Rectal smooth muscle tissue (tissue), 1 donor: ENCODE measurements at regions not wholly inside any gene's neighbourhood (a gene's known extent, or its start where the extent isn't known, plus 50 kb on each side); places are given as distances from the start of the nearest gene placed in this dataset.
A peak's percentile ranks its signal among the peaks of the same experiment; 100 is the strongest.

ENCODE experiments used
- H3K27ac ChIP-seq: one replicate; pipeline ENCODE4 v1.7.0; 2013; ENCODE audit warnings: low read depth, low read length, inconsistent platforms
- H3K27me3 ChIP-seq: one replicate; pipeline ENCODE4 v1.7.0; 2013; ENCODE audit warnings: low read length; ENCODE audit not compliant: control insufficient read depth, insufficient read depth
- H3K36me3 ChIP-seq: one replicate; pipeline ENCODE4 v1.7.0; 2013; ENCODE audit warnings: low read length; ENCODE audit not compliant: control insufficient read depth, insufficient read depth
- H3K4me1 ChIP-seq: one replicate; pipeline ENCODE4 v1.7.0; 2013; ENCODE audit warnings: low read length; ENCODE audit not compliant: control insufficient read depth, insufficient read depth
- H3K4me3 ChIP-seq: one replicate; pipeline ENCODE4 v1.7.0; 2013; ENCODE audit warnings: low read length
- H3K9ac ChIP-seq: one replicate; pipeline ENCODE4 v1.7.0; 2013; ENCODE audit warnings: low read length

DNA sequence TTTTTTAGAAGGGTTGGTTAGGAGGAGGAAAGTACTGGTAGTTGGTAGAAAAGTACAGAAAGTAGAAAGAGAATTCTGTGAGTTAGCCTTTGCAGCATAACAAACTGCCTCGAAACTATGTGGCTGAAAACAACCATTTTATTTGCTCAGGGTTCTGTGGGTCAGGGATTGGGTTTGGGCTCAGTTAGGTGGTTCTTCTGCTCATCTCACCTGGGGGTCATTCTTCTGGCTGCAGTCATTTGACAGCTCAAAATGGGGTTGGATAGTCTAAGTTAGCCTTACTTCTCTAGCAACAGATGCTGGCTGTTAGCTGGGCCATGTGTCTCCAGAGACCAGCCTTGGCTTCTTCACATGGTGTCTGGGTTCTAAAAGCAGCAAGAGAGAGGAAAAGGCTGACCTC, 119.4 kb downstream of the SMIM20 start:
- Histone ChIP-seq H3K36me3 (peaks cover 3% of the 10 kb centered on the region), H3K4me1 (peaks cover 6% of the 10 kb centered on the region), H3K9ac (no peak overlapping the region), H3K27me3 (no peaks in the 10 kb centered on the region), H3K4me3 (no peak overlapping the region), H3K27ac (peak overlapping the region; percentile 55)

DNA sequence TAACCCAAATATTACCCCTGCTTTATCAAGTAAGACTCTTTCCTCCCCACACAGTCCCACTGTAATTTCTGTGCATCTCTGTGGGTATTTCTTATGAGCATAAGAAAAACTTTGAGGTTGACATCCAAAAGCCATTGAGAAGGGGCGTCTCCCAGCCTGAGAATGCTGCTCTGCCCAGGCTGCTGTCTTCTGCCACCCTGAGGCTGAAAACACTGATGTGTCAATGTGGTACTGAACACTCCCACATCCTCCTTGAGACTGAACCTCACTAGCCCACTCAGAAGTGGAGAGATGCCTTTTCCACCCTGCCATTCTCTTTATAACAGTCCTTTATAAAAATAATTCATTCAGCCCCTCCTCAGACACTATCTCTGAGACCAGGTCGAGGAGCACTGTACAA, 120.8 kb downstream of the SMIM20 start:
- Histone ChIP-seq H3K9ac (no peak overlapping the region), H3K27me3 (no peaks in the 10 kb centered on the region), H3K4me3 (no peak overlapping the region), H3K4me1 (peaks cover 3% of the 10 kb centered on the region), H3K27ac (no peak overlapping the region), H3K36me3 (peaks cover 3% of the 10 kb centered on the region)

DNA sequence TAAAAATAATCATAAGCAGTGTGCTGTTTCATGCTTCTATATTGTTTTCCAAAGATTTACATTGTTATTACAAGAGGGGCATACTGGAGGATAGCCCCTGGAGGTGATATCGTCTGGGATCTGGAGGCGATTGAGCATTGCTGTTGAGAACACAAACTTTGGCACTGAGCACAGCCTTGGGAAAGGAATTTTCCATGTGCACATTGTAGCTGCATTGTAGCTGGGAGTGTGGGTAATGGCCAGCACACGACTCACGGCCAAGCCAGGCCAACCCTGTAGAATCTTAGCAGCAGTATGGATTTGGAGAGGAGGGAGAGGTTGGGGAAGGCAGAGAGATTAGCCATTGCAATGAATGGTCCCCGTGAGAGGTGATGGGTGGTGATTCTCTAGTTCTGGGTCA, 121.9 kb downstream of the SMIM20 start:
- Histone ChIP-seq H3K4me3 (no peak overlapping the region), H3K36me3 (no peaks in the 10 kb centered on the region), H3K4me1 (peaks cover 3% of the 10 kb centered on the region), H3K9ac (no peak overlapping the region), H3K27ac (no peak overlapping the region), H3K27me3 (no peaks in the 10 kb centered on the region)

DNA sequence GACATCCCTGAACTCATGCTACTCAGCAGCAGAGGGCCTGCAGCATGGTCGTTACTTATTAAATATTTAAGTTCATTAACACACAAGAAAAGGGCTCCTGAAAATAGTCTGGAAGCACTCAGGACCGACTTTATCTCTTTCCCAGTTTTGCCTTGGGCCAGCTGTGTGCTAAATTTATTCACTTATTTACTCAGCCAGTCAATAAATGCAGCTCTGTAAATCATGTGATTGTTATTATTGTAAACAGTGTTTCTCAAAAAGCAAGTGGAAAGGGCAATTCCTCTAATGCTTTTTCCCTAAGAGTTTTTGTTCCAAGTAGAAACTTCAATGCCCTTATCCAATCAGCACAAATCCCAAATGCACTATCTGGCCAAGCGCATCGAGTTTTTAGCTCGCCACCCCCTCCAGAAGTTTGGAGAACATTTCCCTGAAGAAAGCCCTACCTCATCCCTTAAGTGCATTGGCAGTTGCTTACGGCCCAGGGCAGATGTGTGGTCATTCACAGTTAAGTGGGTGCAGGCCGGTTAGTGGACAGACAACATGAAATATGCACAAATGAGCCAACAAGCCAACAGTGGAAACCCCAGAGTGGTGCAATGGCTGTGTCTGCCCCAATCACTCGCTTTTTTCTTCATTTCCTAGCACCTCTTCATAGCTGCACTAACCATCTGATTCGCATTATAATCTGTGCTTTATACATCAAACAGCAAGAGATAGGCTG, 125.8 kb downstream of the SMIM20 start:
- Histone ChIP-seq H3K4me1 (no peaks in the 10 kb centered on the region), H3K27me3 (no peaks in the 10 kb centered on the region), H3K36me3 (no peaks in the 10 kb centered on the region), H3K4me3 (no peak overlapping the region), H3K27ac (no peak overlapping the region), H3K9ac (no peak overlapping the region)

DNA sequence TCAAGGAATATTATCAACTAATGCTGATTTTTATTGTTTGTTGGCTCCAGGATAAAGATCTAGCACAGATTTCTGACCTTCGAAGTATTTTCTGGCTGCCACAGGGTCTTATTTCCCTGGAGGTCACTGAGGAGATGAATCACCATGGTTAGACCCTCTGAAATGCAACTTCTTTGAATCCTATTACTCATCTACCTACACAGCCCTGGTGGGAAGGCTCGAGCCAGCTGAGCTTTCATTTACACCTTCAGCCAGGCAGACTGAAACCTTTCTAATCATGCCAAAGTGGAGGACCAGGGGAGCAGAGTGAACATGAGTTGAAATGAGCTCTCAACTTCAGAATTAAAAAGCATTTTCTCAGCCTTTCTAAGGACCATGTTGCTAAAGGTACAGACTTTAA, 130.5 kb downstream of the SMIM20 start:
- H3K4me3 ChIP-seq = no peak overlapping the region
- peaks cover 7% of the 10 kb centered on the region for H3K4me1 ChIP-seq
- no peaks in the 10 kb centered on the region for H3K27me3 ChIP-seq
- H3K9ac ChIP-seq = no peak overlapping the region
- H3K36me3 ChIP-seq = no peaks in the 10 kb centered on the region
- no peak overlapping the region for H3K27ac ChIP-seq

DNA sequence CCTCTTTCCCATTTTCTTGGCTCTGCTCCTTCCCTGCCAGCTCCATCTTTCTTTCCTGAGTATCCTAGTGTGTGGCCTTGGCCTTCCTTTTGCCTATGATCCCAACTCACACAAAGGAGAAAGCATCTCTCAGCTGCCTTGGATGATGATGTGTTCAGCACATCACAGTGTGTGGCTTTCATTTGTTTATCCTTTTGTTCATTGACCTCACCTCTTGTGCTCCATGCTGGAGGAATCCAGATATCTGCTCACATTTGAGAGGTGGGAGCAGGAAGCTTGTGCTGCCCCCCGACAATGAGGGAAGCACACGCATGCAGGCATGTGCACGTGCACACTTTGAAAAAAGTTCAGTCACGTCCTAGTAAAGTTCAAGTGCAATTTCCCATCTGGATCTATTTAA, 131.0 kb downstream of the SMIM20 start:
- H3K27me3 ChIP-seq = no peaks in the 10 kb centered on the region
- no peaks in the 10 kb centered on the region for H3K36me3 ChIP-seq
- H3K9ac ChIP-seq = no peak overlapping the region
- H3K27ac ChIP-seq = no peak overlapping the region
- no peak overlapping the region for H3K4me3 ChIP-seq
- H3K4me1 ChIP-seq = peaks cover 11% of the 10 kb centered on the region

DNA sequence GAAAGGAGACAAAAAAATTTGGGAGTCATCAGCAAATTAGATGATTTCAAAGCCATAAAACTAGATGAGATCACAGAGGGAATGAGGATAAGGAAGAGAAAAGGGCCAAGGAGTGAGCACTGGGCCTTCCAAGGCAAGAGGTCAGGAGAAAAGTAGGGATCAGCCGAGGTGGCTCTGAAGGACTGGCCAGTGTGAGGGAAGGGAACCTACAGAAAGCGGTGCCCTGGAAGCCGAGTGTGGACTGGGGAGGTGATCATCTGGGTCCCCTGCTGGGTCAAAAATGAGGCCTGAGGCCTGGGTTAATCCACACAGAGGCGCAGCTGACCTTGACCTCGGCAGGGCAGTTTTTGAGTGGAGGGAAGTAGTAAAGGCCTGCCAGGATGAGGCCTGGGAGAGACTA, 133.8 kb downstream of the SMIM20 start:
- Histone ChIP-seq H3K27ac (peak overlapping the region; percentile 78), H3K4me3 (no peak overlapping the region), H3K4me1 (peaks cover 22% of the 10 kb centered on the region), H3K27me3 (no peaks in the 10 kb centered on the region), H3K9ac (no peak overlapping the region), H3K36me3 (no peaks in the 10 kb centered on the region)

DNA sequence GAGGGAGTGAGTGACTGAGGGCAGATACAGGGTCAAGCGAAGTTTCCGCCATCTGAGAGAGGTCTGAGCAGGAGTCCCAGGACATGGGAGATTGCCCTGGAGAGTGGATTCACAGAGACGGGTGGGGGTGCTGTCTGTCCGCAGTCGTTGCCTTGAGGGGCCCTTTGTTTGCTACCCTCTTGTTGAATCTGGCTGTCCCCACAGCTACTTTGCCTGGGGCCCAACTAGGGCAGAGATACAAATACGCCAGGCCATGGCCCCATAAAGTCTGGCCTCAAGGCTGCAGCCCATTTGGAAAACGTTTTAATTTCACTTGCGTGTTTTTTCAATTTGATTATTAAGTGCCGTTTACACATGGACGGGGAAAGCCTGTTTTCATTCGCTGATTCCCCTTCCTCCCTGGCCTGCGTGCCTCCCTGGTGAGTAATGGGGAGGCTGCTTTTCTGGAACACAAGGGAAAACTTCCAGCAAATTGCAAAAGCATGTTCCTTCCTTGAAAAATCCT, 134.4 kb downstream of the SMIM20 start:
- no peak overlapping the region for H3K4me3 ChIP-seq
- H3K27me3 ChIP-seq = no peaks in the 10 kb centered on the region
- peaks cover 22% of the 10 kb centered on the region for H3K4me1 ChIP-seq
- peak overlapping the region; percentile 78 for H3K27ac ChIP-seq
- no peaks in the 10 kb centered on the region for H3K36me3 ChIP-seq
- no peak overlapping the region for H3K9ac ChIP-seq

DNA sequence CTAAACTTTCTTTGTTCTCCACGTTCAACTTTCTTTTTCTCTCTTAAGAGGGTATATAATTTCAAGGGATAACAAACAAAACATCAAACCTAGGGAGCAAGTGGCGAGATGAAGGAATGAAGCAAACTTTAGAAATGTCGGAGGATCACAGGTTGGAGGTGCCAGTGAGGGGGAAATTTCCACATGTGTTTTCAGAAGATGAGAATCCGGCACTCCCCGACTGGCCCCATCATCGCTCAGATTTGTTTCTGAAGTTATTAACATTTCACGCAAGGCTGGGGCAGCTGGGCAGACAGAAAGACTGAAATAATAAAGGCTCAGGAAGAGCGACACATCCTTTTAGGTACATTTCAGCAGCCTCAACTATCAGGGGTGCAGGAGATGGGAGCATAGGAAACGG, 134.9 kb downstream of the SMIM20 start:
- peak overlapping the region; percentile 78 for H3K27ac ChIP-seq
- H3K27me3 ChIP-seq = no peaks in the 10 kb centered on the region
- H3K4me3 ChIP-seq = no peak overlapping the region
- H3K36me3 ChIP-seq = no peaks in the 10 kb centered on the region
- H3K9ac ChIP-seq = no peak overlapping the region
- H3K4me1 ChIP-seq = peaks cover 22% of the 10 kb centered on the region

DNA sequence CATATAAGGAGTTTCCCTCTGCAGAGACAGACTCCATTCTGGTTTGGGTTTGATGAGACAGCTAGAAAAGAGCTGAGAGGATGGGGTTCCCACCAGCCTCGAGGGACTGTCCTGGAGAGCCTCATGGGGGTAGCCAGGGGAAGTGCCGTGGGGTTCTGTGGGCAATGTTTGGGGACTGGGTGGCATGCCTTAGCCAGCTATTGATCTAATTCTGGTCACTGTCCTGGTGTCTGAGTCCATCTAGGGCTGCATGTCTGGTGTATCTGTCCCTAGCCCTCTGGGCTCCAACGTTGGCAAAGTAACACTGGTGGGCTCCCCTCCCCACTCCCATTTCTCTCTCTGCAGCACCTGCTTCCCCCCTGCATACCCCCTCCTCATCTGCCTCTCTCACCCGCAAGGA, 135.4 kb downstream of the SMIM20 start:
- Histone ChIP-seq H3K4me1 (peaks cover 22% of the 10 kb centered on the region), H3K27ac (peak overlapping the region; percentile 78), H3K4me3 (no peak overlapping the region), H3K36me3 (no peaks in the 10 kb centered on the region), H3K27me3 (no peaks in the 10 kb centered on the region), H3K9ac (no peak overlapping the region)

DNA sequence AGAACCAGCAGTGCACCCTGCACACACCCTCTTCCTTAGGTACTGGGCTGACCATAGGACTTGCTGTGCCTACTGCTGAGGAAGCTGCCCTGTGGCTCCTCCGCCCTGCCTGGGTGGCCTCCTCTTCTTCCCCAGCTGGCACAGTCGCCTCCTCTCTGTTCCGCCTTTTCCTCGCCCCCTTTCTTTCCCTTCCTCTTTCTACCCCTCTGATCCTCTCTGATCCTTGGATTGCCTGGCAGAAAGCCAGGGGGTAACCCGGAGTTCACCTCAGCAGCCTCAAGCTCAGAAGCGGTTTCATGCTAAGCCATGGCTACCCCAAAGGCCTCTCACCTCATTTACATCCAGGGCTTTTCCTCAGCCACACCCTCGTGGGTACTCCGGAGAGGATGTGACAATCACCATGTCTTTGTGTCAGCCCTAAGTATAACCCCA, 136.2 kb downstream of the SMIM20 start:
- Histone ChIP-seq H3K4me3 (no peak overlapping the region), H3K4me1 (peaks cover 22% of the 10 kb centered on the region), H3K27me3 (no peaks in the 10 kb centered on the region), H3K36me3 (no peaks in the 10 kb centered on the region), H3K27ac (peak overlapping the region; percentile 78), H3K9ac (no peak overlapping the region)

DNA sequence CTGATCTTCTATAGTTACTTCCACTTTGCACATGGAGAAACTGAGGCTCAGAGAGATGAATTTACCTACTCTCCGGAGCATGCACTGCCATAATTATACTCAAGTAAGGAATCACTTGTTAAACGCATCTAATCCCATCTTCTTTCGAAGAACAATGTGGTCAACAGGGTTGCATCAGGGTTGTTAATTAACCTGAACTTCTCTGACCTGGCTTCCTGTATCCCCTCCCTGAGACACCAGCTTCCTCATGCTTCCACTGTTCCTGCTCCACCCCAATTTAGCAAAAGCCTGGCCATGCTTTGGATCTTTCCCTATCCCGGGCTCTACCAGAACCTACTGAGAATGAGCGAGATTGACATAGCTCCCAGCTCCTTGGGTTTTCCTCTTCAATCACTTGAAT, 136.7 kb downstream of the SMIM20 start:
- no peaks in the 10 kb centered on the region for H3K27me3 ChIP-seq
- peak overlapping the region; percentile 60 for H3K27ac ChIP-seq
- H3K4me1 ChIP-seq = peaks cover 22% of the 10 kb centered on the region

DNA sequence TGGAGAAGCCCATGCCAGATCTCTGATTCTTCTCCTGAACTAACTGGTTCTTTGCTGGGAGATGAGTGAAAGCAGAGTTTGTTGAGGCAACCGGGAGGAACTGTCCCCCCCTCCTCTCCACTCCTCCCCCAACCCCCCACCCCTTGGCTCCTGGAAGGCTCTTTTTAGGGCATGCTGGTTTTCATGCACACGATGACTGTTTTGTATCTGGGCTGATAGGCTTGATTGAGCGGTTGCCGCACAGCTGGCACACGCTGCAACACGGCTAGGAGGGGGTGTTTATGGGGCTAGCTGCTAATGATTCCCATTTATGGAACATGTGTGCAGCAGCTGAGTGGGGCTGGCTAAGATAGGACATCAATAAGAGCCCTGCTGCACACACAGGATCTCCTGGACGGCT, 137.2 kb downstream of the SMIM20 start:
- peaks cover 22% of the 10 kb centered on the region for H3K4me1 ChIP-seq
- H3K36me3 ChIP-seq = no peaks in the 10 kb centered on the region
- H3K4me3 ChIP-seq = no peak overlapping the region
- H3K9ac ChIP-seq = no peak overlapping the region
- peak overlapping the region; percentile 60 for H3K27ac ChIP-seq
- no peaks in the 10 kb centered on the region for H3K27me3 ChIP-seq

More for the DNA sequence above, 136.7 kb downstream of the SMIM20 start:
- no peaks in the 10 kb centered on the region for H3K36me3 ChIP-seq
- H3K4me3 ChIP-seq = no peak overlapping the region
- no peak overlapping the region for H3K9ac ChIP-seq
